CD4-positive, alpha-beta T cell treated with Interleukin-4 for 4 hours (primary cell): ENCODE measurements at regions not wholly inside any gene's neighbourhood (a gene's known extent, or its start where the extent isn't known, plus 50 kb on each side); places are given as distances from the start of the nearest gene placed in this dataset.

ENCODE experiments used
- DNase-seq: peaks from one replicate; pipeline ENCODE4 v3.0.0-alpha.2; 2020

DNA sequence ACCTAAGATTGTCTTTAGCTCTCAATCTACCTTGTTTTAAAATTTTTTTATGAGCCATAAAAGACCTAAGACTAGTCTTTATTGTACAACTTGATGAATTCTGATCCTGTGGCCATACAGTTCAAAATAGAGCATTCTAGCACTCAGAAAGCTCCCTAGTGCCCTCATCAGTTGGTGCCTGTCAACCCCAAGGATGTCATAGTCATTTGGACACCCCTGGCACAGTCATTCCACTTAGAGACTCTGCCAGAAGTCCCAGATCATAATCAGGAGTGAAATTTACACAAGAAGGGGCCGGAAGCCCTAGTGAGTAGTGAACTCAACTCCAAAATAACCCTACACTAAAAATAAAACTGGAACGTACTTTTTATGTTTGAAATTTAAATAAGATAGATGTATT lies 80.0 kb upstream of the INSIG1 start:
- DNase-seq, result no peak

- DNase-seq, result no peak
These were observed 79.2 kb upstream of the INSIG1 start for GRCh38 chr7:155218276-155219153.

GRCh38 chr7:155219154-155219531 lies 78.5 kb upstream of the INSIG1 start:
- no peak for DNase-seq

GRCh38 chr7:155219947-155220769 lies 77.5 kb upstream of the INSIG1 start:
- DNase-seq, result no peak

- no peak for DNase-seq
These were observed 76.8 kb upstream of the INSIG1 start for GRCh38 chr7:155220903-155221302.

DNA sequence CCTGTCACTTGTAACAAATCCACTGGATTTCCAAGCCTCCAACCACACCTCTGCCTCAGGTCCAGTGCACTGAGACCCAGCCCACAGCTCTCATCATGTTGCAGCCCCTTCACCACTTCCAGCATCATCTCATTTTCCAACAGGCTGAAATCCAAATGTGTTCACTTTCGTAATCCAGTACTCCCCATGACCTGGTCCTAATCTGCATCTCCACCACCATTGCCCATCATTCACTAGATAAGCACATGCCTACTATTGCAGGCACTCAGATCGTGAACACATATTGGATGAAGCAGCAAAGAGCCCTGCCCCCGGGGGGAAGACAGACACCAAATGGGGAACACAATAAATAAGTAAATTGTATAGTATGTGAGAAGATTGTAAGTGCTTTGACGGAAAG lies 76.1 kb upstream of the INSIG1 start:
- no peak for DNase-seq

DNA sequence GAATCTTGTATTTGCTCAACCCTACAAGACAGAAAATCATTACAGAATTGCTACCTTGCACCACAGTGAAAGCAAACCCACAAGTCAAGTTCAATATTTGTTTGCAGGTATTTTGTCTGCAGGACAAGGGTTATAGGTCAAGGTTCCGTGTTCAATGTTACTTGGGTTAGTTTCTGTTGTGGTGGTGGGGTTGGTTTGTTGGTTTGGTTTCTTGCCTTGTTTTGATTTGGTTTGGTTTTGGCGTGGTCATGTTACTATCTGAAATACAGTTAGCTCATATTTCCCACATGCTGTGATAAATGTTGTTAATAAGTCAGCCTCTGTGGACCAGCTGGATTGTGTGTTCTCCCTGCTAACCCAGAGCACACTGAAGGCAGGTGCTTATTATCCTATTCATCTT lies 75.6 kb upstream of the INSIG1 start:
- no peak for DNase-seq

DNA sequence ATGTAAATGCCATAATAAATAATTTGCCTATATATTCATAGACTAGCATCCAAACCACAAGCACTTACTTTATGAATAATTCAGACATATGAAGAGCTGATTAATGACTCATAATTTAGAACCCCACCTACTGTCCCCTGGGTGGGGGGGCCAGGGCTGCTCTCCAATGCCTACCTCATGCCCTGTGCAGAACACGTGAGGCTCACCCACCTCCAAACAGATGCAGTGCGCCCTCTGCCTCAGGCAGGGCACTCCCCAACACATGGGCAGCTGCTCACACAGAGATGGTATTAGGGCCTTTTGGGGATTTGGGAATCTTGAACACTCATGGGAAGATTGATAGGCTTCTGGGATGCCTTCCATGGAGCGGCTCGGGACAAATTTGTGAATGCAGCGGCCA lies 75.1 kb upstream of the INSIG1 start:
- DNase-seq, result no peak

DNA sequence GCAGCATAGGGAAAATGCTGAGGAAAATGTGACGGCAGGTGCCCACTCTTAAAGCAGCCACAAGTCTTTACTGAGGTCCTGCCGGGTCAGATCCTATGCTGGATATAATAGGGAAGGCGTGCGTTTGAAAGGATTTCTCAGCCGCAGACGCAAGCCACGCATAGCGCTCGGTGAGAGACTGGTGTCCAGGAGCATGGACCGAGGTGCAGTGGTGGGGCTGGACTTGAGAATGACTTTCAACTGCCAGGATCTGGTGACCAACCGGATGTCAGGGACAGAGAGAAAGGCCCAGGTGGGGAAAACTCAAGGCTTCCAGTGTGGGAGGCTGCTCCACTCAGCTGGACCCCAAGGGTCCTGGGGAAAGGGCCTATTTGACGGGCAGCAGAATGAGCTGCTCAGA lies 74.7 kb upstream of the INSIG1 start:
- DNase-seq, result no peak

- no peak for DNase-seq
These were observed 74.2 kb upstream of the INSIG1 start for GRCh38 chr7:155223503-155223902.

DNA sequence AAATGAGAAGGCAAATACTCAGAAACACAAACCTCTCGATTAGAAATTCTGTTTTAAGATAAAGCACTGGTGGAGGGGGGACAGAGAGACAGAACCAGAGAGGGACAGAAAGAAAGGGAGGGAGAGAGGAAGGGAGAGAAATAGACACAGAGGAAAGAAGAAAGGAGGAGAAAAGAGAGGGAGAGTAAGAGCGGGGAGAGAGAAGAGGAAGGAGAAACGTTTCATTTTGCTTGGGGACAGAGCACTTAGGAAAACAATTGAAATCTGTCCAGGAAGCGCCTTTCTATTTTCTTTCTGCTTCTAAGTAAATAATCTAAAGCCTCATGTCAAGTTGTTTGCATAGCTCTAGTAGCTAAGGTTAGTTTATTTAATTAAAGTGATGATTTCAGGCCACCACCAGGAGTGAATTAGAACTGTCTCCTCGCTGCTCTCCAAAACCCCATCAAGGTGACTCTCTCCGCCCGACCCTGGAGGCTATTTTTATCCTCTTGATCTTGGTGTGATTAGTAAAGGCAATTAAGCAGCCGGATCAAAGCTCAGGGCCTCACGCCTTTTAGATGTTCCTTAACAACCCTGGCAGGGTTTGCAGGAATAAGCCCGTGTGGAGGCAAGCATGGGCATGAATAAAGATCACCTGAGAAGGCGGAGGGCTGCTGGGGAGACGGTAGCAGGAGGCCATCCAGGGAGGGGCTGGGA lies 73.4 kb upstream of the INSIG1 start:
- DNase-seq, result no peak

DNA sequence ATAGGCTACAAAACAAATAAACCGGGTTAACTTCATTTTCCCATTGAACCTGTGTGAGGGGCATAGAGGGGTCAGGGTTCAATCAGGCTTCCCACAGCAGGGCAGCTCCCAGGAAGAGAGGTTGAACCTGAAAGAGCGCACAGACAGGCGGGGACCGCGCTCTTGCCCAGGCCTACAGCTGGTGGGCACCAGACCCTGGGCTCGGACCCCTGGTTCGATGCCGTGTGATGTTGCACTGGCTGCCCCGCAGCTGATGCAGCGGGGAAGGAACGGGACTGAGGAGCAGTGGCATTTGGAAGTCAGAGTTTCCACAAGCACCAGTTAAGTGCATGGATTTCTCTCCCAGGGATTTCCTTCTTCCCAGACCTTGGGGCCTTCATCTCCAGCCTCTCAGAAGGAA lies 72.6 kb upstream of the INSIG1 start:
- no peak for DNase-seq

DNA sequence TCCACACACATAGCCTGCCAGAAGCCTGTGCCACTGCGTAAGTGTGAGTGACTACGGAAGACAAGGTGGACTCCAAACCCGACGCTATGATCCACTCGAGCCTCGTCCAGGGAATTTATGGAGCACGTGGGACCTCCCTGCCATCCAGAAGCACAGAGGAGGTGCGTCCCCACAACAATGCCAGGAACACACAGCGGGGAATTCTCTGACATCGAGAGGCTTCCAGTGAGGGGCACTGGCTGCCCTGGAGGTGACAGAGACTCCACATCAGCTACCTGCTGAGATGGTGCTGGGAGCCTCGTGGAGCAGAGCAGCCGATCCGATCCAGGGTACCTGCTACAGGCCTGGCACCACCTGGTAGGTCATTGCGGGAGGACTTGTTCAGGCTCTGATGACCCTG lies 72.2 kb upstream of the INSIG1 start:
- DNase-seq, result no peak

- DNase-seq, result no peak
These were observed 71.2 kb upstream of the INSIG1 start for GRCh38 chr7:155226261-155227003.

DNA sequence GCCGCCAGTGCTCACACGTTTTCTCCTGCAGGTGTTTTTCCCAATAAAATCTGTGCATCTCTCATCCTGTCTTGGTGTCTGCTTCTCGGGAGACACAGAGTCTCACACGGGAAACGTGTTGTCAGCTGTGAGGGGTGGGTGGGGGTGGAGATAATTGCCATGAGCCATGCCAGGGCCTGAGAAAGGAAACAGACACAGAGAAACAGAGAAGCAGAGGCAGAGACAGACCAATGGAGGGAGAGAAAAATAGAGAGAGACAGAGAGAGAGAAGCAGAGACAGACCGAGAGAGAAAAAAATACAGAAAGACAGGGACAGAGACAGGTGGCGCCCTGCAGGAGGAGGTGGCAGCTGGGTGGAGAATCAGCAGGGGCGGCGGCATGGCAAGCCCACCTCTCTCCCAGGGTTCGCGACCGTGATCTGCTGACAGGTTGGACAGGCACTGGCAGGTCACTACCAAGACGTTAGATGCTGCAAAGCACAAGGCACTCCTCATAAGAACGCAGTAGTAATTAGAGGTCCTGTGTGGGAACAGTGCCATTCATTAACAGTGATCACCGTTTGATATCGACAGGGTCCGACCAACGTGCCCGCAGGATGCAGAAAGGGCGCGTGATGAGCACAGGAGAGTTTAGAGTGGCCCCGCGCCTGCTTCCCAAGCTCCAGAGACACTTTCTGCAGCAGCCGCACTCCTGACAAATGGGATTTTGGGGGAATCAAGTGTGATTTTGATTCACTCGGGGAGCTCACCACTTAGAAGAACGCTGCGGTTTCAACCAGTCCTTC lies 70.5 kb upstream of the INSIG1 start:
- DNase-seq, result no peak

GRCh38 chr7:155227788-155228458 lies 69.8 kb upstream of the INSIG1 start:
- no peak for DNase-seq

DNA sequence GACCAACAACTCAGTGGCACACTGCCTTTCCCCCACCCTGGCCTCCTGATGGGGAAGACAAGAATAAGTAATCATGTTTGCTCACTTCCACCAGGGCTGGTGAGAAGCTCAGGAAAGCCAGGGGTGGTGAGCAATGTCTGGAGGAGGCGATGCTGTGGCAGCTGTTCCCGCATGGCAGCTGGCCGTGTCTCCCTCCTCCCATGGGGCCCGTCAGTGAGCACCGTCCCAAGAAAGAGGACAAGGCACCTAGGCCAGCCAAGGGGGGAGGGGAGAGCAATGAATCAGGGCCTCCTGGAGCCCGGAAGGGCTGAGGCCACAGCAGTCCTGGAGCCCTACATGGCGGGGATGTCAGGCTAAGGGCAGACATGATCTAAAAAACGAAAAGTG lies 69.2 kb upstream of the INSIG1 start:
- no peak for DNase-seq

- no peak for DNase-seq
These were observed 68.8 kb upstream of the INSIG1 start for GRCh38 chr7:155228894-155229293.

DNA sequence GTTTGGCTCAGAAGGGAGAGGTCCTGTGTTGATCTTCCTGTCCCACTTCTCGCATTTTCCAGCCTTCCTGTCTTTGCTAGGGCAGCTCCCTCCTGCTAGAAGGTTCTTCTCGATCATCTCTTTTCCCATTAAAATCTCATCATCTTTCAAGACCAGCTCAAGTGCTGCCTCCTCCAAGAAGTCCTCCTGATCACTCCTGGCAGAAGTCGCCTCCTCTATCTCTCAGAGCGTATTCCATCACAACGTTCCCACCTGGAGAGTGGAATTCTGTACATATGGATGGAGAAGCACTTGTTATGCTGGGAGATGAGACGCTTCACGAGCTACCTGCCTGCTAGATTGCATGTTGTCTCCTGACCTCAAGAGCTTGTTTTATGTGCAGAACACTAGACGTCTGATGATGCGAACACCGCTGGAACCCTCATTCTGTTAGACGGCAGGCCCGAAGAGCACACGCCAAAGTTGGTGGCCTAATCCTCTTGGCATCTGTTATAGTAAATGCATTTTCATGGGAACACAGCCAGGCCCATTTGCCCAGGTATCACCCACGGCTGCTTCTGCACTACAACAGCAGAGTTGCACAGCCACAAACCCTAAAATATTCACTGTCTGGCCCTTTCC lies 68.0 kb upstream of the INSIG1 start:
- DNase-seq, result no peak

DNA sequence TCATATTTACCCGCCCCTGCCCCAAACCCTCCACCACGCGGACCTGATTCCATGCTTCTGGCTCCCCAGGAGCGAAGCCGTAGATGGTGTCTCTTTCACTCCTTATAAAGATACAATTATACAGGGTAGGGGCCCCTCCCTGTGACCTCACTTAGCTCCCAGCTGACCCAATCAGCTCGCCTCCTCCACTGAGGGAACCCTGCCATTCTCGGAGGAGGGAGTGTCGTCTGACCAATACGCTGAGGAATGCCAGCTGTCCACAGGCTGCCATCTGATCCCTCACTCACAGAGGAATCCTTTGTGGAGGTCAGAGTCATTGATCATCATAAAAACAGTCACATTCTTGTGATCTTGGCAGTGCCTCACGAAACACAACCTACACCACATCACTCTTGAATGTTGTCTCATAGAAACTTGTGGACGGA lies 67.5 kb upstream of the INSIG1 start:
- DNase-seq, result no peak

- DNase-seq, result no peak
These were observed 66.4 kb upstream of the INSIG1 start for GRCh38 chr7:155231241-155231800.
